ENCODE measurements at regions not wholly inside any gene's neighbourhood (a gene's known extent, or its start where the extent isn't known, plus 50 kb on each side); places are given as distances from the start of the nearest gene placed in this dataset.

DNA sequence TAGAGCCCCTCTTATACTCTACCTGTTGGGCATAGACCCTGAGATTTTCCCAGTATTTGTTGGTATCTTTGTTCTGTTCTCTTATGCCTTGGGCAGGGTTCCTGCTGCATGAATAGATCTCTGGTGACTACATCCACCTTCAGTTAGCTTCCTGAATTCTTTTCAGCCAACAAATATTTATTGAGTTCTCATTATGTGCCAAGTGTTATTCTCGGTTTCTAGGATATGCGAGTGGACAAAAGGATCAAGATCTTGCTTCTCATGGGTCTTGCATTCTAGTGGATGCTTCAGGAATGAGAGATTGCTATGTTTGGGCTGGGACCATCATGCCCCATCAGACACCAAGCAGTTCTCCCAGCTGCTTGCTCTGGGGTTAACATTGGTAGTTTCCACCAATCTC lies 340.0 kb downstream of the METTL15 start:
- DNase-seq = no peak

GRCh38 chr11:28447226-28447625 lies 339.0 kb downstream of the METTL15 start:
- DNase-seq = no peak

DNA sequence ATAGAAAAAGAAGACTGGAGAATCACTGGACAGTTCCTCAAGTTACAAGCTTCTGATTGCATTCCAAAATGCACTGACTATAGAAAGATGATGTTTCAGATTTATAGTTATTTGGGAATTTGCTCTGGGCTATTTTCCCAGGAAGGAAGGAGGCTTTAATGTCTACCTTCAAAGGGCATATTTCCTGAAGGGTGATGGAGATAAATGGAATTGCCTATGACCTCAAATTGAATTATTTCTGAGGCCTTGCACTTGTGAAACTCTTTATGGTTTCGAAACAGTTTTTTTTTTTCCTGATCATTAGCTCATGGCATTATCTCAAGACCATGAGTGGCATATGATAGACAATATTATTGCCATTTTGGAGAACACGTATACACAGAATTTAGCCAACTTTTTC lies 333.9 kb downstream of the METTL15 start:
- DNase-seq = no peak

DNA sequence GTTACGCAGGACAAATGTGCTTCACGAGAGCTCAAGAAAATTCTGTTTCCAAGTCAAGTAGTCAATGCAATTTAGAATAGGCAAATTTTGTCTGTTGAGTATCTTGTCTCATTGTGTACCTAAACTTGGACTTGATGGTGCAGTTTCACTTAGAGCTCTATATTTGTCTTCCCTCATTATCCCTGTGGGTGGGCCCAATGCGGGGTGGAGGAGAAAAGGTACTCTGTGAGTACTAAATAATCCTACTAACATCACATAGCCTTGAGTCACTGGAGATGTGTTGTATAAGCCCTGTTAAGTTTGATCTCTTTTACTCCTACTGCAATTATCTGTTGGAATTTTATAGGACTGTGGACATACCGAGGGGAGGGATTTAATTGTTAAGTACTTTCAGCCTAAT lies 331.2 kb downstream of the METTL15 start:
- DNase-seq = peak in 1 of 2 experiments; percentile 7

GRCh38 chr11:28420099-28420498 lies 311.9 kb downstream of the METTL15 start:
- no peak for DNase-seq

DNA sequence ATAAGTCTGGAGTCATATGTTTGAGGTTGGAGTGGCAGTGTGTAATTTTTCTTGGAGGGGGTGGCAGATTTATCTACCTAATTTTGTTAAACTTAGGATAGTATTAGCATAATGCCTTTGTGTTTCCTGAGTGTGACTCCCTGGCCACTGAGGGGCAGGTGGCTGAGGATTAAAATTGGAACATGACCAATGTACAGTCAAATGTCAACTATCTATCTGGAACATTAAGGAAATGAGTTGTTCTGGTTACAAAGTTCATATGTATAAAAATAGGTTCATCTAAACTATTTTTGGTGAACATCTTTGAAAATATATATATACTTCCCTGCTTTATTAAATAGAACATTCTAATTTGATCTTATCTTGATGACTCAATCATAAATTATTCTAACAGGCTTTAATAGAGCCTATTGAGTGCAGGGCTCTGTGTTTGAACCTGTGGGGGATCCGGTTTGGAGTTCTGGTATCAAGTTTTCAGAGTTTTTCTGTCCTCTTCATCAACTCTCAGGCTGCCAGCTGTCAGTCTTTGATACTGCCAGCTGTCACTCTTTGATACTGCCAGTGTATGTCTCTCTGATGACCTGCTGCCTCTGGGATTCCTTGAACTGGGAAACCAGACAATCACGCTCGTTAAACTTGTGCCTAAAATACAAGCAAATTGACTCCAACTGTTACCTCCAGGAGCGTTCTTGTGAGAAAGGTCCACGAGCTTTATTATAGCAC lies 309.6 kb downstream of the METTL15 start:
- peak; percentile 61 to 86 for DNase-seq

- DNase-seq = no peak
Observed at GRCh38 chr11:28412029-28412428, 303.8 kb downstream of the METTL15 start.

GRCh38 chr11:28401446-28401845 lies 293.3 kb downstream of the METTL15 start:
- no peak for DNase-seq

DNA sequence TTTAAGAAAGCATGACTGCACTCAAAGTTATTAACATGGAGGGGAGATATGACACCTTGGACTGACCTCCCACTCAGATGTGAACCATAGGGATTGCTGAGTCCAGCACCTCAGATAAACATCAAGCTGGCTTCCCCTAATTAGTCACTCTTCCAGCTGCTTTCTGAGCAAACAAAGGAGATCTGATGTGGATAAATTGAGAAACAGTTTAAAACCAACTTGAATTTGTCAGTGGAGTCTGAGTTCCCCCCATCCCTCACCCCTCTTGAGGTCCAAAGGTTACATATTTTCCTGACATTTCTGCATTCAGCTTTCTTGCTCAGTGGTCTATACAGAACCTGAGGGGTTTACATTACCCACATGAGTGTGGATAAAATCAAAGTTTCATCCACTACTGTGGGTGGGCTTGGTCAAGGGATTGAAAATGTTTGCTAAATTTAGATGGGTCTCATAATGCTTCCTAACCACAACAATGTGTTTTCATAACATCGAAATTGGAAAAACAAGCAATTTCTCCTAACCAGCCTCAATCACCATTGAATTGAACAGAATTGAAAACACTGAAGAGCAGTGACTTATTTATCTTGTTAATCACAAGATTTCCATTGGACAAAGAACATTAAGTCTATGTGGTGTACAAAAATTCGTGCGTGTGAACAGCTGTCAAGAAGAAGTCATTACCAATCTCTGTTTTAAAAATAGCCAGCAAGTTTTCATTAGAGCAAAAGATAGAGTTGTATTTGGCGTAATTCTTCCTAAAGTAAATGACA lies 292.3 kb downstream of the METTL15 start:
- no peak for DNase-seq

DNA sequence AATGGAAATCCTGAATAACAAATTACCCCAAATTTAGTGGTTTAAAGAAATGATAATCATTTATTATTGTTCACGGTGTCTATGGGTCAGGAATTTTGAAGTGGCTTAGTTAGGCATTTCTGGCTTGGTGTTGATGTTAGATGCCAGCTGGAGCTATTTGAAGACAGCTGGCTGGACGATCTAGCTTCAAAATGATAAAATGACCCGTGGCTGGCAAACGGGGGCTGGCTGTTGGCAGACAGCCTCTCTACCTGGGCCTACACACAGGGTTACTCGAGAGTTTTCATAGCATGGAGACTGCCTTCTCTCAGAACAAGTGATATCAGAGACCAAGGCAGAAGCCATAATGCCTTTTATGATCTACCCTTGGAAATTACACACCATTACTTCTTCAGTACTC lies 285.2 kb downstream of the METTL15 start:
- DNase-seq = peak in 1 of 2 experiments; percentile 30

DNA sequence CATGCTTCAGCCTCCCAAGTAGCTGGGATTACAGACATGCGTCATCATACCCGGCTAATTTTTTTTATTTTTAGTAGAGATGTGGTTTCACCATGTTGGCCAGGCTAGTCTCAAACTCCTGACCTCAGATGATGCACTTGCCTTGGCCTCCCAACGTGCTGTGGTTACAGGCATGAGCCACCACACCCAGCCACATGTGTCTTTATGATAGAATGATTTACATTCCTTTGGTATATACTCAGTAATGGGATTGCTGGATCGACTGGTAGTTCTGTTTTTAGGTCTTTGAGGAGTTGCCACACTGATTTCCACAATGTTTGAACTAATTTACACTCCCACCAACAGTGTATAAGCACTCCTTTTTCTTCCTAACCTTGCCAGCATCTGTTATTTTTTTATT lies 276.2 kb downstream of the METTL15 start:
- no peak for DNase-seq

- DNase-seq = no peak
Observed at GRCh38 chr11:28383456-28383855, 275.3 kb downstream of the METTL15 start.
